Activated T-cell treated with anti-CD3 and anti-CD28 coated beads, Interleukin-2, amount 50 U/mL, for 4 hours (primary cell): ENCODE measurements at regions not wholly inside any gene's neighbourhood (a gene's known extent, or its start where the extent isn't known, plus 50 kb on each side); places are given as distances from the start of the nearest gene placed in this dataset.

Experiments used
- ATAC-seq, 2 donors: fragments of 200-7000 bp; cut with Tn5 transposase; one replicate each; pipeline ENCODE4 v1.10.0; 2021
- DNase-seq: peaks from one replicate; pipeline ENCODE4 v3.0.0-alpha.2; 2020
- H3K27me3 Mint-ChIP-seq: one replicate; pipeline ENCODE4 v1.8.0; 2021; ENCODE audit warnings: low read depth, mixed read lengths
- H3K36me3 Mint-ChIP-seq: one replicate; pipeline ENCODE4 v1.8.0; 2022; ENCODE audit warnings: mixed read lengths; ENCODE audit not compliant: insufficient read depth
- H3K4me1 Mint-ChIP-seq: one replicate; pipeline ENCODE4 v1.8.0; 2021; ENCODE audit warnings: low read depth, mixed read lengths
- H3K4me3 Mint-ChIP-seq: one replicate; pipeline ENCODE4 v1.8.0; 2021; ENCODE audit warnings: mild to moderate bottlenecking, moderate library complexity, mixed read lengths
- H3K9me3 Mint-ChIP-seq: one replicate; pipeline ENCODE4 v1.8.0; 2021; ENCODE audit warnings: mixed read lengths

DNA sequence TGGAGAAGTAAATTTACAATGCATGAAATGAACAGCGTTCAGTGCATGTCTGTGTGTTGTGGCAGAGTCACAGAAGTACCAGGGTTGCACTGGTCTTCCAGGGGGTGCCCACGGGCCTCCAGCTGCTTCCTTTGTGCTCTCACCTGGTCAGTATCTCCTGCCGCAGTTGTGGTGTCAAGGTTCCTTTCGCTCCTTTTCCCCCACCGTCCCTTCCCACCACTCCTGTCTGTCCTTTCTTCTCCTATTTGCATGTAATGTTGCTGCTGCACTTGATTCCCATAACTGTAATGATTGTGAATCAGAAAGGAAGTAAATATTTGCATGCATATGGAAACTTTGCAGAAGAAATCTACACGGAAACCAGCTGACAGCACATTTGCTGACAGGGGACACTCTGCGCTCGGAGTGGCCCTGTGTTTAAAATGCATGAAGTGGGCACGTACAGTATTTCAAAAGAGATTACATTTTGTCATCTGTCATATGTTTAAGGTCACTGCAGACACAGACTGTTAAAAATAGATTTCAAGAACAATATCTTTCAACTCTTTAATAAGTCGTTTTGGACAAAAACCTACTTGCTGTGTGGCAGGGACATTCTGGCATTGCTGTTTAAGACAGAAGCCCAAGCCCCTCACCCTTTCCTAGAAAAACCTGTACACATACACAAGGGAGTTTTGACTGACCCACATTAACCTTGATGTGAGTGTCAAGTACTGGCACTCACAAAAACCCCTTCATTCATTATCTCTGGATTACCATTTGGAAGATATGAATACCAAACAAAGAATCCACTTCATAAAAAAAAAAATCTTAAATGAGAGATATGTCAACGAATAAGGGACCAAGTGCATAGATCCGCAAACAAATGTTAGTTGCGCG, 336.7 kb upstream of the KLF6 start:
- Mint-ChIP-seq H3K9me3 (peaks cover 15% of the 10 kb centered on the region), H3K27me3 (no peaks in the 10 kb centered on the region), H3K4me1 (peaks cover 15% of the 10 kb centered on the region), H3K36me3 (peaks cover 6% of the 10 kb centered on the region), H3K4me3 (peak overlapping the region; percentile 7)
- ATAC-seq (peak; percentile 18 to 54), DNase-seq (no peak)

DNA sequence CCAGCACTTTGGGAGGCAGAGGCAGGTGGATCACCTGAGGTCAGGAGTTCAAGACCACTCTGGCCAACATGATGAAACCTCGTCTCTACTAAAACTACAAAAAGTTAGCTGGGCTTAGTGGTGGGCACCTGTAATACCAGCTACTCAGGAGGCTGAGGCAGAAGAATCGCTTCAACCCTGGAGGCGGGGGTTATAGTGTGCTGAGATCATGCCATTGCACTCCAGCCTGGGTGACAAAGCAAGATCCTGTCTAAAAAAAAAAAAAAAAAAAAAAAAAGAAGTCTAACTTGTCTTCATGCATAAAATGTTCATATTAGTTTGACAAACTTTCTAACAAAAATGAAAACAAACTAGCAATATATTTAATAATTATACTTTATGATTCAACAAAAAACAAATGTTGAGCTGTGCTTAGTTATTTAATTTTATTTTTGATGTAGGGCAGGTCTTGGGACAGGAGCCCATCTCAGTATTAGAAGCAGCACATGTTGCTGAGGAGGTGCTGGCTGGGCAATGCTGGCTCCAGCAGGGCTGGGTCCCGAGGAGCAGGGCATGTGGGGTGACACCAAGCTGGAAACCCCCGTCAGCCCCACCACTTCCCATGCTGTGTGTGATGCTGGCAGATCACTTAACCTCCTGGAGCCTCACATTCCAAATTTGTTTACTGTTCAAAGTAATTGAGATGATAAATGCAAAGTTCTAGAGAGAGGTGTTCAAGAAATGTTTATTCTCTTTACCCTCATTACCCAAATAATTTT, 335.3 kb upstream of the KLF6 start:
- H3K4me3 Mint-ChIP-seq = no peak overlapping the region
- ATAC-seq (no peak), DNase-seq (peak; percentile 15)
- H3K4me1 Mint-ChIP-seq = peaks cover 15% of the 10 kb centered on the region
- H3K9me3 Mint-ChIP-seq = peaks cover 8% of the 10 kb centered on the region
- no peaks in the 10 kb centered on the region for H3K27me3 Mint-ChIP-seq
- H3K36me3 Mint-ChIP-seq = peaks cover 6% of the 10 kb centered on the region

DNA sequence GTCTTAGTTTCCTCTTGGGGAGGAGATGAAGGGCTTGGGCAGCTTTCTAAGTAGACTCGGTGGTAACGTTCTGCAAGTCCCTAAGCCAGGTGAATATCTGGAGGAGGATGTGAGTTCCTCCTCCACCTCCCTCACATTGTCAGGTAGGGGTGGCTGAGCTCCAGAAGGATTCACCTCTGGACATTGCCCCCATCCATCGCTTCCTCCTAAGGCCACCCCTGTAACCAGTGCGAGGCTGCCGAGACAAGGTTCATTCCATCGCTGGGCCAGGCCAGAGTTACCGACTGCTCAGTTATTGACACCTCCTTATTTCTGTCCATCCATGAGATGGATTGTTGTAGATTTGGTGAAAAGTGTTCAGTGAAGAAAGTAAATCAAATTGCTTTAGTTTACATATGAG, 334.1 kb upstream of the KLF6 start:
- Mint-ChIP-seq H3K4me1 (peaks cover 15% of the 10 kb centered on the region), H3K4me3 (no peak overlapping the region), H3K27me3 (no peaks in the 10 kb centered on the region), H3K36me3 (no peaks in the 10 kb centered on the region), H3K9me3 (peaks cover 6% of the 10 kb centered on the region)
- DNase-seq (no peak), ATAC-seq (no peak)

DNA sequence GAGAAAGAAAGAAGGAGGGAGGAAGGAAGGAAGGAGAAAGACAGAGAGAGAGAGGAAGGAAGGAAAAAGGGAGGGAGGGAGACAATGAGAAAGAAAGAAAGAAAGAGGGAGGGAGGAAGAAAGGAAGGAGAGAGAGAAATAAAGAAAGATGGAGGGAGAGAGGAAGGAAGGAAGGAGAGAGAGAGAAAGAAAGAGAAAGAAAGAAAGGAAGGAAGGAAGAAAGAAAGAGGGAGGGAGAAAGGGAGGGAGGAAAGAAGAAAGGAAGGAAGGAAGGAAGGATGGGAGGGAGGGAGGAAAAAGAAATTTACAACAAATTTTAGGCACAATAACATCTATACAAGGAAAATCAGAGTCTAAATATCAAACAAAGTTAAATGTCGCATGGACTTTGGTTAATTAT, 332.6 kb upstream of the KLF6 start:
- Mint-ChIP-seq H3K27me3 (no peaks in the 10 kb centered on the region), H3K4me1 (peaks cover 15% of the 10 kb centered on the region), H3K4me3 (no peak overlapping the region), H3K9me3 (peaks cover 6% of the 10 kb centered on the region), H3K36me3 (no peaks in the 10 kb centered on the region)
- ATAC-seq = no peak
- no peak for DNase-seq

DNA sequence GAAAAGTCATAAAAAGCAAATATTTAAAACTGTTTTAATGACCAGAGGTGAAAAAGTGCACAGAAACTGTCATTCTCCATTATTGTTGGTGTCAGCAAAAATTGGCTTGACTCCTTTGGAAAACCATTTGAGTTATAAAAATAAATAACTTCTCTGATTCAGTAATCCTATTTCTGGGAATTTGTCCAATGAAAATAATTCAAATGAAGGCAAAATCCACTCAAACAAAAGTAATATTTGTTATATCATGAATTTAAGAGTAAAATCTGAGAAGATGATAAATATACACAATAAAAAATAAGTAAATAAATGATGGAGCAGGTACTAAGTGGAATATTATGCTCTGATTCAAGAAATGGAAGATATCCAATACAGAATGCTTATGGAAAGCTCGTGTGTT, 326.6 kb upstream of the KLF6 start:
- no peak for ATAC-seq
- H3K4me1 Mint-ChIP-seq = no peaks in the 10 kb centered on the region
- peaks cover 6% of the 10 kb centered on the region for H3K9me3 Mint-ChIP-seq
- no peak for DNase-seq
- H3K27me3 Mint-ChIP-seq = no peaks in the 10 kb centered on the region
- H3K4me3 Mint-ChIP-seq = no peak overlapping the region
- no peaks in the 10 kb centered on the region for H3K36me3 Mint-ChIP-seq

DNA sequence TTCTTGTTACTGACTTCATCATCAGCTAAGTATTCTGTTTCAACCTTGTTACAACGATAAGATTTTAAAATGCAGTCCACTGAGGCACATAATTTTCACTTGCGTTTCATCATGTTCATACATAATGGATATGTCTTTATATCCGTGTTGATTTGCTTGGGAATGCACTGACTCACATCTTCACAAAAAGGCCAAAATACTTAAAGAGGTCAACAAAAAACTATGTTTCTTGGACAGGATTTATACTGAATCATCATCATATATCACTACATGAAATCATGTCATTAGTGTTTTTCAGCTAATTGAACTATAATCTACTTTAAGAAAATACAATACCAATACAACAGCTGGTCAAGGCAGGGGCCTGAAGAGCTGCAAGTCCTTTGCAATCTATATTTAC, 324.5 kb upstream of the KLF6 start:
- H3K27me3 Mint-ChIP-seq = no peaks in the 10 kb centered on the region
- no peaks in the 10 kb centered on the region for H3K36me3 Mint-ChIP-seq
- DNase-seq (no peak), ATAC-seq (no peak)
- no peak overlapping the region for H3K4me3 Mint-ChIP-seq
- H3K9me3 Mint-ChIP-seq = no peaks in the 10 kb centered on the region
- H3K4me1 Mint-ChIP-seq = no peaks in the 10 kb centered on the region

DNA sequence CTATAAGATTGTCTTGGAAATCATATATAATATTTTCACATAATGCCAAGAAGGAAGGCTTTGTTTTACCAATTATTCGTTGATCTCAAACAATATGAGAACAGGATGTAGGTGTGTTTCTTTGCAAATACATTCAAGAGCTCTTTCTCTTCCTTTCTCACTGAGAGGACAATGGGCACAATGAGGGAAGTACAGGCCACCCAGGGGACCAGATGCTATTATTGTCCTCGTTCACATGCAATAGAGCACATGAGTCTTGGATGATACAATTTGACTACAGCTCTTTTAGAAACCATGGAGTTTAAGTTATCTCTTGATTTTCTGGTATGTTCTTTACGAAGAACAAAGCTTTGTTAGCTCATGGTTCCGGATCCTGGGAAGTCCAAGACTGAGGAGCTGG, 323.7 kb upstream of the KLF6 start:
- H3K4me3 Mint-ChIP-seq = no peak overlapping the region
- no peaks in the 10 kb centered on the region for H3K36me3 Mint-ChIP-seq
- DNase-seq (no peak), ATAC-seq (no peak)
- no peaks in the 10 kb centered on the region for H3K9me3 Mint-ChIP-seq
- H3K4me1 Mint-ChIP-seq = peaks cover under 1% of the 10 kb centered on the region
- H3K27me3 Mint-ChIP-seq = no peaks in the 10 kb centered on the region

DNA sequence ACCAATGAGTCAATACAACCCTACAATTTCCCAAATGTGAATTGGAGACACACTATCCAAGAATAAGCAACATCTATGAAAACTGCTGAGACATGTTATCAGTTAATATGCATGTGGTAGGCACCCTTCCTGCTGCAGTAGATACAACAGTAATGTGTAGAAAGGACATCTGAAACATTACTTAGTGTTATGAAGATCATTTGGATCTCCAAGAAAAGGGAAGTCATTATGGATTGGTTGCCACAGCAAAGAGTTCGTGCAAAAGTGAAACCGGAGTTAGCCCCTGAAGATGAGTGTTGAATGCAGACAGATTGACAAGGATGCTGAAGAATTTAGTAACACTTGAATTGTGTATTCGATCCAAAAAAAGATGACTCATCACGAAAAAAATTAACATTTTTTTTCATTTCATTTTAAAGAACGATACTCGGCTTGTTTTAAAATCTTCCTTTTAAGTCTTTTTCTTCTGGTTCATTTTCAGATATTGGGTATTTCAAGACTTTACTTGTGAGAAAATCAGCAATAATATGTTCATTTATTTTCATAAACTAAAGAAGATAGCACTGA, 322.4 kb upstream of the KLF6 start:
- no peaks in the 10 kb centered on the region for H3K9me3 Mint-ChIP-seq
- no peaks in the 10 kb centered on the region for H3K36me3 Mint-ChIP-seq
- DNase-seq (no peak), ATAC-seq (no peak)
- H3K27me3 Mint-ChIP-seq = no peaks in the 10 kb centered on the region
- H3K4me1 Mint-ChIP-seq = peaks cover 10% of the 10 kb centered on the region
- no peak overlapping the region for H3K4me3 Mint-ChIP-seq

DNA sequence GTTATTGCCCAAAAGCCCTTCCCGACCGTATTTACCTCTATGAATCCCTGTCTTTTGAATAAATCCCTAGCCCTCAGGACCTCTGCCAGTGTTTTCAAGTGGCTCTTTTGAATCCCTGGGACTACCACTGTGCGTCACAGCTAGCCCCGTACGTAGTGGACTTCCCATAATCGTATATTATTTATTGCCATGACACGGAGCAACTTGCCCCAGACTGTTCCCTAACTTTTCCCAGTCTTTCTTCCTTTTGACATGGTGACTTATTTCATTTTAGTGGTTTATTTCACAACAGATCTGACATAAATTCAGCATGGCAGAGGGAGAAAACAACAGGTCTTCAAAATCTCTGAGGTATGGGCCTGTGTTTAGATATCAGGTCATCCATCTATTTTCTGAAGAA, 318.6 kb upstream of the KLF6 start:
- Mint-ChIP-seq H3K36me3 (no peaks in the 10 kb centered on the region), H3K27me3 (no peaks in the 10 kb centered on the region), H3K9me3 (no peaks in the 10 kb centered on the region), H3K4me3 (no peak overlapping the region), H3K4me1 (peaks cover 21% of the 10 kb centered on the region)
- DNase-seq (no peak), ATAC-seq (no peak)

DNA sequence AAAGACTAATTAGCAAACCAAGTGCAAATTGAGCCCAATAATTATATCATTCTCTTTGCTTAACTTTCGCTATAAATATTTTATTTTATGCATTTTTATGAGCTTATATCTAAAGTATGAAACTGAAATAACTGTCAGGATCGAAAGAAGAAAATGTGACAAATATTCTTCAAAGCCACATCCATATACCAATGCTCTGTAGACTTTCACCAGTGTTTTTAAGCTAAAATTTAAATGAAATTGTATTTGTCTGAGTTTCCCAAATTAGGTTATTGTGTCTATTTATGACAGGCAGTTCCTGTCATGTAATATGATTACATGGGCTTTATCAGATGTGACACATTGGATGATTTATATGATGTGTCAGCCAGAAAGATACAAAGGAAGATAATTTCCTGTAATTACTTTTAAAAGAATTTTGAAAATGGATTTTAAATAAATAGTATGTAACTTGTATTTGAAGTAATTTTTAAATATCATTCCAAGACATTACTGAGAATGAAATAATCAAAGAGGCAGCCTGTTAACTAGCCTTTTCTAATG, 317.9 kb upstream of the KLF6 start:
- DNase-seq (no peak), ATAC-seq (peak; percentile 28 to 46)
- Mint-ChIP-seq H3K4me1 (peaks cover 21% of the 10 kb centered on the region), H3K9me3 (no peaks in the 10 kb centered on the region), H3K27me3 (no peaks in the 10 kb centered on the region), H3K36me3 (no peaks in the 10 kb centered on the region), H3K4me3 (no peak overlapping the region)

DNA sequence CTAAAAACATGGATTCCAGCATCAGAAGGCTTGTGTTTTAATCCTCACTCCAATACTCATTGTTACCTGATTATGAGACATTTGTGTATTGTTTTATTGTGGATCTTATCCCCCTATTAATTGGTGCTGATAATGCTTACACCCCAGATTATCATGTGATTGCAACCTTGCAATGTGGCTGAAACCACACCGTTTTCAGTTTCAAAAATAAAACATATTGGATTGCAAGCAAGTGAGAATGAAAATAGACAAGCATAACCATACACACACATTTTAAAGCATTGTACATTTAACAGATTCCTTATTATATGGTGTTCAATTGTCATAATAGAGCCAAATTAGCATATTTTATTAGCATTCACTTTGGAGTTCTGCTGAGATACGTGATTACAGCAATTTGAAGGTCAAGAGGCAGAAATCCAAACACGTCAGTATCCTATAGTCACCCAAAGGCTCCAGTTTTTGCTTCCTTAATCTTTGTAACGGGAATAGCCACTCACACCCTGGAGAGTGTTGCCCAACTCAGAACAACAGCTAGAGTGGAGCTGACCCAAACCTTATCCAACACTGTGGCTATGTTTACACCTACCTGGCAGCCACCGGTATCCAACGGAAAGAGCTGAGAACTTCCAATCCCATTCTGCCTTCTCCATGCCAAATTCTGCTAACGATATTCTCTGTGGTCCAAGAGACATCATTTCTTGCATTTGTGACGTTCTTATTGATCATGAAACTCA, 317.1 kb upstream of the KLF6 start:
- H3K36me3 Mint-ChIP-seq = no peaks in the 10 kb centered on the region
- H3K4me1 Mint-ChIP-seq = peaks cover 21% of the 10 kb centered on the region
- no peaks in the 10 kb centered on the region for H3K27me3 Mint-ChIP-seq
- ATAC-seq (no peak), DNase-seq (no peak)
- no peak overlapping the region for H3K4me3 Mint-ChIP-seq
- no peaks in the 10 kb centered on the region for H3K9me3 Mint-ChIP-seq

DNA sequence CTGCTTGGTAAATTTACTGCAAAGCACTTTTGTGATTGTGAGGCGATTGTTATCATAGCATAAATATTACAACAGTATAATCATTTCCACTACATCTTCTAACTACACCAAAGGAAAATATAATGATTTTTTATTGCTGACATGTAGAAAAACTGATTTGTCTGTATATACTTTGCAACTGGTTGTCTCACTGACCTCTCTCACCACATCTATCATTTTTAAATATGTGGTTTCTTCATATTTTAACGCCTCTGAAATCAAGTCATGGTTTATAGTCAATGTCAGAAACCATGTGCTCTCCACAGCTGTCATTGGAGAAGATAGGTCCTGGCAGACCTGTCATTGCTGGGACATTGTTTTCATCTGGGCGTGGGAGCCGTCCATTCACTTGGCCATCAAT, 315.4 kb upstream of the KLF6 start:
- no peaks in the 10 kb centered on the region for H3K36me3 Mint-ChIP-seq

DNA sequence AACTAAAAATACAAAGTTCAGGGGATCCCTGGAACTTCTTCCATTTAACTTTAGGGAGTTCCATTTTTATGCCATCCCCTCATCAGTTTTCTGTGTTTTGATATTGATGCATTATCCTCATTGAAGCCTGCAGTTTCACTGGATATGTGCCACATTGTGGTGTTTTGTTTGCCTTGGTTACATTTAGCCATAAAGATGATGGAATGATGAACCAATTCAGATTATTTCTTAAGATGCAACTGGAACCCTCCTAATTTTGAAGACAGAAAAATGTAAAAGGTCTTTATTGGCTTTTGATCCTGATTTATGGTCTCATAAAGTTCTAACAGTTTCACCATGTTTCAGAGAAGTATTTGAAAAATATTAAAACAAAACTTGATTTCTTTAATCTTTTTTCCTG, 314.2 kb upstream of the KLF6 start:
- Mint-ChIP-seq H3K4me1 (peaks cover 21% of the 10 kb centered on the region), H3K4me3 (no peak overlapping the region), H3K9me3 (no peaks in the 10 kb centered on the region), H3K36me3 (no peaks in the 10 kb centered on the region), H3K27me3 (no peaks in the 10 kb centered on the region)
- ATAC-seq (no peak), DNase-seq (no peak)

More for the DNA sequence above, 315.4 kb upstream of the KLF6 start:
- DNase-seq (no peak), ATAC-seq (no peak)
- H3K9me3 Mint-ChIP-seq = no peaks in the 10 kb centered on the region
- H3K4me1 Mint-ChIP-seq = peaks cover 21% of the 10 kb centered on the region
- H3K27me3 Mint-ChIP-seq = no peaks in the 10 kb centered on the region
- H3K4me3 Mint-ChIP-seq = no peak overlapping the region
